A673 (cell line): ENCODE measurements at regions not wholly inside any gene's neighbourhood (a gene's known extent, or its start where the extent isn't known, plus 50 kb on each side); places are given as distances from the start of the nearest gene placed in this dataset.

Experiments used
- BruUV-seq: library from RNA; stranded (reverse); fragments of 400-500 nt; replicated peaks from 2 replicates; lab custom pipeline; 2021; lab: Mats Ljungman, UMichigan
- CTCF ChIA-PET: fragments of 300-600 bp; sonication (Branson Sonifier 250); formaldehyde crosslinking; loops from one replicate; lab custom pipeline; 2022; ENCODE audit warnings: antibody characterized with exemption; lab: Charles Lee
- POLR2A ChIA-PET: fragments of 300-600 bp; sonication (Branson Sonifier 250); formaldehyde crosslinking; loops from one replicate; lab custom pipeline; 2022; ENCODE audit warnings: antibody characterized with exemption; ENCODE audit not compliant: low non-redundant PET; lab: Charles Lee
- DNase-seq: peaks from one replicate; pipeline ENCODE4 v3.0.0-alpha.2; 2015; ENCODE audit warnings: low spot score
- H3K27ac ChIP-seq: fragments of 200-600 bp; sonication (generic); 2 replicates; pipeline ENCODE4 v1.5.1; 2016; ENCODE audit warnings: mixed run types, low read depth, mild to moderate bottlenecking, mixed read lengths, antibody characterized with exemption, low read length; ENCODE audit not compliant: poor library complexity, severe bottlenecking
- H3K27me3 ChIP-seq: fragments of 200-600 bp; sonication (generic); replicated peaks from 2 replicates; pipeline ENCODE4 v1.6.1; 2017; ENCODE audit warnings: mixed run types, low read depth, mild to moderate bottlenecking, mixed read lengths, antibody characterized with exemption, low read length; ENCODE audit not compliant: insufficient read depth, poor library complexity
- H3K36me3 ChIP-seq: fragments of 200-600 bp; sonication (generic); 2 replicates; pipeline ENCODE4 v1.6.1; 2016; ENCODE audit warnings: mixed run types, mild to moderate bottlenecking, mixed read lengths, antibody characterized with exemption, low read length; ENCODE audit not compliant: insufficient read depth, poor library complexity, severe bottlenecking
- H3K4me1 ChIP-seq: fragments of 200-600 bp; sonication (generic); 2 replicates; pipeline ENCODE4 v1.6.1; 2017; ENCODE audit warnings: mixed run types, mild to moderate bottlenecking, mixed read lengths, antibody characterized with exemption, low read length; ENCODE audit not compliant: insufficient read depth, poor library complexity, severe bottlenecking
- H3K4me3 ChIP-seq: fragments of 200-600 bp; sonication (generic); 2 replicates; pipeline ENCODE4 v1.5.1; 2016; ENCODE audit warnings: low read depth, mixed run types, mild to moderate bottlenecking, mixed read lengths, low read length; ENCODE audit not compliant: poor library complexity, severe bottlenecking
- H3K9me3 ChIP-seq: fragments of 200-600 bp; sonication (generic); 2 replicates; pipeline ENCODE4 v1.6.1; 2016; ENCODE audit warnings: mixed run types, low read depth, mild to moderate bottlenecking, mixed read lengths, antibody characterized with exemption, low read length; ENCODE audit not compliant: poor library complexity, severe bottlenecking
- EZH2 ChIP-seq: fragments of 200-600 bp; sonication (generic); IDR thresholded peaks from 2 replicates; pipeline ENCODE4 v1.6.1; 2017; ENCODE audit warnings: borderline replicate concordance, low read depth, mild to moderate bottlenecking, mixed read lengths, antibody characterized with exemption, low read length; ENCODE audit not compliant: poor library complexity, severe bottlenecking
- intact Hi-C: fragments of 100-400 bp; cut with micrococcal nuclease; formaldehyde crosslinking; loops from one replicate; pipeline ENCODE4 v1.10.0; 2022; ENCODE audit not compliant: unreplicated experiment
- TF ChIP-seq, protein P1 (sequence below): fragments of 300-800, 200-600 bp; sonication (generic); conservative IDR thresholded peaks from 2 replicates; pipeline ENCODE4 v1.5.1; 2017; ENCODE audit warnings: low read depth, mild to moderate bottlenecking, antibody characterized with exemption, low read length, moderate library complexity, mixed read lengths

DNA sequence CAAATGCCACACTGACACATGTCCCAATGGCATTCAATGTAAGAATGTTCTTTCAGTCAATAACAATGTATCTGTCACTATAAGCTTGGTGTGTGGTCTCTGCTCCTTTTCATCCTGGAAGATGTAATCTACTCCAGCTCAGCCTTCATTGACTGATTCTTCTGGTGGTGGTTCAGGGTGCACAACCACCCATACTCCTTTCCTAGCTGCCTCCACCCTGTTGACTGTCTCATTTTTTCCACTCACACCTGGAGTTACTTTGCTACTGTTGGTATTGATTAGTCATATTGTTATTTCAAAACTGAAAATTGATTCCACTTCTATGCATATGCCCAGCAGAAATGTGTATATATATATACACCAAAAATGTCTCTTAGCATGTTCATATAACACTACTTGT is 140.5 kb downstream of the ASB9 start:
- CTCF ChIA-PET: no interaction called here
- DNase-seq: no peak

DNA sequence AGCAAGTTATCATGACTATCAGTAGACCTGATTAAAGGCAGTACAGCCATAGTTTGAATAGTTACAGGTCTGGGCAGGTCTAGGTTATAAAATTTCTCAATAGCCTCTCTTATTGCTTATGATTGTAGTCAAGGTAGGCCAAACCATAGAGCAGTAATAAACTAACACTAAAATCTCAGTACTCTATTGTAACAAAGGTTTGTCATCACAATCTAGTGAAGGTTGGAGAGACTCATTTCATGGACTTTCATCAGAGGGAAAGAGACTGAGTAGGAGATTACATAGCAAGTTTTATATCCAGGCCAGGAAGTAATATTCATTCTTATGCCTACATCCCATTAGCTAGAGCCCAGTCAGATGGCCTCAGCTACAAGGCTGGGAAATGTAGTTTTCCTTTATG is 141.0 kb downstream of the ASB9 start:
- no peaks in the 10 kb centered on the region for H3K27me3 ChIP-seq
- H3K4me3 ChIP-seq: no peak overlapping the region
- no peaks in the 10 kb centered on the region for H3K9me3 ChIP-seq
- H3K36me3 ChIP-seq: no peaks in the 10 kb centered on the region
- no peaks in the 10 kb centered on the region for H3K4me1 ChIP-seq
- TF ChIP-seq, protein P1, sequence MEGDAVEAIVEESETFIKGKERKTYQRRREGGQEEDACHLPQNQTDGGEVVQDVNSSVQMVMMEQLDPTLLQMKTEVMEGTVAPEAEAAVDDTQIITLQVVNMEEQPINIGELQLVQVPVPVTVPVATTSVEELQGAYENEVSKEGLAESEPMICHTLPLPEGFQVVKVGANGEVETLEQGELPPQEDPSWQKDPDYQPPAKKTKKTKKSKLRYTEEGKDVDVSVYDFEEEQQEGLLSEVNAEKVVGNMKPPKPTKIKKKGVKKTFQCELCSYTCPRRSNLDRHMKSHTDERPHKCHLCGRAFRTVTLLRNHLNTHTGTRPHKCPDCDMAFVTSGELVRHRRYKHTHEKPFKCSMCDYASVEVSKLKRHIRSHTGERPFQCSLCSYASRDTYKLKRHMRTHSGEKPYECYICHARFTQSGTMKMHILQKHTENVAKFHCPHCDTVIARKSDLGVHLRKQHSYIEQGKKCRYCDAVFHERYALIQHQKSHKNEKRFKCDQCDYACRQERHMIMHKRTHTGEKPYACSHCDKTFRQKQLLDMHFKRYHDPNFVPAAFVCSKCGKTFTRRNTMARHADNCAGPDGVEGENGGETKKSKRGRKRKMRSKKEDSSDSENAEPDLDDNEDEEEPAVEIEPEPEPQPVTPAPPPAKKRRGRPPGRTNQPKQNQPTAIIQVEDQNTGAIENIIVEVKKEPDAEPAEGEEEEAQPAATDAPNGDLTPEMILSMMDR: no peak
- TF ChIP-seq EZH2: no peak
- intact Hi-C loops: no loop called here
- CTCF ChIA-PET: no interaction called here
- no TSS peak for BruUV-seq
- POLR2A ChIA-PET: no interaction called here
- no peak for DNase-seq
- H3K27ac ChIP-seq: no peak overlapping the region

More for the DNA sequence above, 140.5 kb downstream of the ASB9 start:
- Histone ChIP-seq H3K4me3 (no peak overlapping the region), H3K36me3 (no peaks in the 10 kb centered on the region), H3K9me3 (no peaks in the 10 kb centered on the region), H3K4me1 (no peaks in the 10 kb centered on the region), H3K27me3 (no peaks in the 10 kb centered on the region), H3K27ac (no peak overlapping the region)
- intact Hi-C loops: no loop called here
- TF ChIP-seq, protein P1: no peak
- TF ChIP-seq EZH2: no peak
- no TSS peak for BruUV-seq
- POLR2A ChIA-PET: no interaction called here

DNA sequence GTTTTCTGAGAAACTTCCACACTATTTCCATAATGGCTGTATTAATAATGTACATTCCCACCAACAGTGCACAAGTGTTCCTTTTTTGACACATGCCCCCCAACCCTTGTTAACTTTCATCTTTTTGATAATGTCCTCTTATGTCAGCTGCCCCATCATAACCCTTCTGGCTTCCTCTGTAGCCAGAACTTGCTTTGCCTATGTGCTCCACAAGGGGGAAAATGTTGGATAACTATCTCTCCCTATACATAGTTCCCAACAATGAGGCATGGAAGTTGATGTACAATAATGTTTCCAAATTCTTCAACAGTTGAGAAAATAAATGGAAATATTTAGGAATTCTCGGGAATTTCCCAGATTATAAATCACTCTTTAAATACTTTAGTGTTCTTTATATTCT is 142.9 kb downstream of the ASB9 start:
- no peaks in the 10 kb centered on the region for H3K9me3 ChIP-seq
- no peak overlapping the region for H3K4me3 ChIP-seq
- TF ChIP-seq EZH2: no peak
- TF ChIP-seq, protein P1: peak; percentile 13; the same call in 1 of the 2 replicates
- no peaks in the 10 kb centered on the region for H3K36me3 ChIP-seq
- no TSS peak for BruUV-seq
- H3K4me1 ChIP-seq: no peaks in the 10 kb centered on the region
- CTCF ChIA-PET: no interaction called here
- intact Hi-C loops: no loop called here
- no peaks in the 10 kb centered on the region for H3K27me3 ChIP-seq
- DNase-seq: peak; percentile 8
- POLR2A ChIA-PET: no interaction called here
- no peak overlapping the region for H3K27ac ChIP-seq
